Aorta (tissue), 5 donors: ENCODE measurements at regions not wholly inside any gene's neighbourhood (a gene's known extent, or its start where the extent isn't known, plus 50 kb on each side); places are given as distances from the start of the nearest gene placed in this dataset.
"Not testable (repeated sequence)": the region's sequence is repeated elsewhere in the genome, so short reads cannot be mapped to it uniquely, and the experiment has no call there.

ENCODE experiments used
- ATAC-seq: fragments of 200-7000 bp; cut with Tn5 transposase; one replicate; pipeline ENCODE4 v1.9.1; 2022; ENCODE audit warnings: moderate library complexity; ENCODE audit not compliant: low FRiP score
- DNase-seq, 2 donors: peaks; one replicate each; pipeline ENCODE4 v3.0.0-alpha.2; 2020
- H3K27ac ChIP-seq, 2 donors: one replicate each; pipeline ENCODE4 v1.5.1; 2013; ENCODE audit warnings: low read length in 2 of 2, mild to moderate bottlenecking in 2 of 2, moderate library complexity in 2 of 2, control low read depth in 1 of 2, inconsistent platforms in 1 of 2, low read depth in 1 of 2
- H3K27me3 ChIP-seq, 2 donors: one replicate each; pipeline ENCODE4 v1.6.1; 2013; ENCODE audit warnings: control low read depth in 1 of 2, low read length in 1 of 2, mild to moderate bottlenecking in 1 of 2, moderate library complexity in 1 of 2; ENCODE audit not compliant: insufficient read depth in 2 of 2, control insufficient read depth in 1 of 2
- H3K36me3 ChIP-seq, 2 donors: one replicate each; pipeline ENCODE4 v1.6.1; 2013; ENCODE audit warnings: control low read depth in 1 of 2, low read length in 1 of 2, mild to moderate bottlenecking in 1 of 2; ENCODE audit not compliant: insufficient read depth in 2 of 2, control insufficient read depth in 1 of 2
- H3K4me1 ChIP-seq, 2 donors: one replicate each; pipeline ENCODE4 v1.6.1; 2013; ENCODE audit warnings: low read length in 2 of 2, control low read depth in 1 of 2, mild to moderate bottlenecking in 1 of 2, moderate library complexity in 1 of 2; ENCODE audit not compliant: insufficient read depth in 2 of 2, control insufficient read depth in 1 of 2
- H3K4me3 ChIP-seq, 2 donors: one replicate each; pipeline ENCODE4 v1.5.1; 2013; ENCODE audit warnings: low read length in 2 of 2, control low read depth in 1 of 2, mild to moderate bottlenecking in 1 of 2
- H3K9me3 ChIP-seq: one replicate; pipeline ENCODE4 v1.6.1; 2013; ENCODE audit warnings: mild to moderate bottlenecking, low read length; ENCODE audit not compliant: control insufficient read depth
- WGBS, 2 donors: extraction: QIAGEN DNeasy Blood & Tissue Kit; methylation state at CpG; one replicate each; pipeline ENCODE4 v1.1.7; 2013; 5-methylcytosine and 5-hydroxymethylcytosine counted together
- intact Hi-C, 2 donors: fragments of 100-400 bp; cut with DNase I; formaldehyde crosslinking; loops; one replicate each; pipeline versions ENCODE4 v1.14.2 to v1.15.0; 2022
- donor health status: healthy with polysubstance abuse.
- donor health status: Bipolar disorder and iron deficiency.
- donor health status: DM: no; HTN: no; CAD: no.
- donor health status: DM: no; HTN: no; CAD: no.
- donor health status: DM: yes; HTN: yes; CAD: no.

- no peaks in the 10 kb centered on the region for H3K9me3 ChIP-seq
- H3K27me3 ChIP-seq = no peaks in the 10 kb centered on the region
- intact Hi-C loops = no loop called here
- no peak overlapping the region for H3K27ac ChIP-seq
- no peak for ATAC-seq
- no peaks in the 10 kb centered on the region for H3K4me1 ChIP-seq
- no peak for DNase-seq
- H3K4me3 ChIP-seq = no peak overlapping the region
- no peaks in the 10 kb centered on the region for H3K36me3 ChIP-seq
- 75 to 78% methylated on average over 2 of the region's 2 CpGs for WGBS, 2 donors
Observed at GRCh38 chr22:47515384-47516125, 753.1 kb downstream of the TBC1D22A start.

GRCh38 chr22:47512617-47513016, 750.2 kb downstream of the TBC1D22A start:
- WGBS, 2 donors = 73 to 80% methylated on average over 2 of the region's 2 CpGs
- ATAC-seq = no peak
- no peak overlapping the region for H3K27ac ChIP-seq
- no peaks in the 10 kb centered on the region for H3K27me3 ChIP-seq
- H3K4me3 ChIP-seq = no peak overlapping the region
- H3K4me1 ChIP-seq = no peaks in the 10 kb centered on the region
- no peak for DNase-seq
- H3K9me3 ChIP-seq = no peaks in the 10 kb centered on the region
- intact Hi-C loops = no loop called here
- no peaks in the 10 kb centered on the region for H3K36me3 ChIP-seq

GRCh38 chr22:47504962-47505361, 742.5 kb downstream of the TBC1D22A start:
- no peaks in the 10 kb centered on the region for H3K36me3 ChIP-seq
- no peaks in the 10 kb centered on the region for H3K4me1 ChIP-seq
- intact Hi-C loops = no loop called here
- no peak overlapping the region for H3K4me3 ChIP-seq
- DNase-seq = no peak
- peaks cover 2% of the 10 kb centered on the region for H3K9me3 ChIP-seq
- no peaks in the 10 kb centered on the region for H3K27me3 ChIP-seq
- no peak for ATAC-seq
- H3K27ac ChIP-seq = no peak overlapping the region
- 74 to 76% methylated on average over 3 of the region's 3 CpGs for WGBS, 2 donors

- H3K4me1 ChIP-seq = no peaks in the 10 kb centered on the region
- intact Hi-C loops = no loop called here
- 71 to 75% methylated on average over 8 of the region's 8 CpGs for WGBS, 2 donors
Observed at GRCh38 chr22:47498969-47499495, 736.6 kb downstream of the TBC1D22A start.

GRCh38 chr22:47497666-47498065, 735.2 kb downstream of the TBC1D22A start:
- intact Hi-C loops = no loop called here
- DNase-seq (no peak), ATAC-seq (no peak)
- 47 to 67% methylated on average over 7 of the region's 7 CpGs for WGBS, 2 donors
- Histone ChIP-seq H3K9me3 (peaks cover 3% of the 10 kb centered on the region), H3K27me3 (no peaks in the 10 kb centered on the region), H3K4me1 (no peaks in the 10 kb centered on the region), H3K4me3 (no peak overlapping the region), H3K27ac (no peak overlapping the region), H3K36me3 (no peaks in the 10 kb centered on the region)

More at GRCh38 chr22:47498969-47499495, 736.6 kb downstream of the TBC1D22A start:
- H3K9me3 ChIP-seq = peaks cover 3% of the 10 kb centered on the region
- H3K27me3 ChIP-seq = no peaks in the 10 kb centered on the region
- H3K36me3 ChIP-seq = no peaks in the 10 kb centered on the region
- DNase-seq = no peak
- no peak overlapping the region for H3K4me3 ChIP-seq
- H3K27ac ChIP-seq = no peak overlapping the region
- no peak for ATAC-seq

GRCh38 chr22:47495110-47495509, 732.7 kb downstream of the TBC1D22A start:
- ATAC-seq = no peak

GRCh38 chr22:47488131-47488530, 725.7 kb downstream of the TBC1D22A start:
- 93% methylated on average over 15 to 20 of the region's 24 CpGs for WGBS, 2 donors
- H3K36me3 ChIP-seq, intact Hi-C loops: not testable (repeated sequence)

More at GRCh38 chr22:47495110-47495509, 732.7 kb downstream of the TBC1D22A start:
- intact Hi-C loops = no loop called here
- no peaks in the 10 kb centered on the region for H3K27me3 ChIP-seq
- H3K36me3 ChIP-seq = no peaks in the 10 kb centered on the region
- 45 to 50% methylated on average over 1 of the region's 1 CpG for WGBS, 2 donors
- H3K27ac ChIP-seq = no peak overlapping the region
- no peak overlapping the region for H3K4me3 ChIP-seq
- peaks cover 1% of the 10 kb centered on the region for H3K9me3 ChIP-seq
- no peaks in the 10 kb centered on the region for H3K4me1 ChIP-seq
- DNase-seq = no peak

GRCh38 chr22:47486569-47487312, 724.3 kb downstream of the TBC1D22A start:
- no peaks in the 10 kb centered on the region for H3K36me3 ChIP-seq
- H3K4me1 ChIP-seq = no peaks in the 10 kb centered on the region
- no peak overlapping the region for H3K27ac ChIP-seq
- H3K4me3 ChIP-seq = no peak overlapping the region
- intact Hi-C loops = no loop called here
- H3K27me3 ChIP-seq = no peaks in the 10 kb centered on the region
- ATAC-seq (no peak), DNase-seq (no peak)
- WGBS, 2 donors = 85 to 89% methylated on average over 15 of the region's 15 CpGs
- peaks cover 1% of the 10 kb centered on the region for H3K9me3 ChIP-seq

More at GRCh38 chr22:47488131-47488530, 725.7 kb downstream of the TBC1D22A start:
- H3K4me3 ChIP-seq, H3K27ac ChIP-seq, H3K9me3 ChIP-seq, DNase-seq, H3K27me3 ChIP-seq, ATAC-seq, H3K4me1 ChIP-seq: not testable (repeated sequence)
